Fibroblast of skin of abdomen (primary cell): ENCODE measurements at regions not wholly inside any gene's neighbourhood (a gene's known extent, or its start where the extent isn't known, plus 50 kb on each side); places are given as distances from the start of the nearest gene placed in this dataset.
"Not testable (repeated sequence)": the region's sequence is repeated elsewhere in the genome, so short reads cannot be mapped to it uniquely, and the experiment has no call there.

ENCODE experiments used
- DNase-seq: peaks from one replicate; pipeline ENCODE4 v3.0.0-alpha.2; 2013

DNA sequence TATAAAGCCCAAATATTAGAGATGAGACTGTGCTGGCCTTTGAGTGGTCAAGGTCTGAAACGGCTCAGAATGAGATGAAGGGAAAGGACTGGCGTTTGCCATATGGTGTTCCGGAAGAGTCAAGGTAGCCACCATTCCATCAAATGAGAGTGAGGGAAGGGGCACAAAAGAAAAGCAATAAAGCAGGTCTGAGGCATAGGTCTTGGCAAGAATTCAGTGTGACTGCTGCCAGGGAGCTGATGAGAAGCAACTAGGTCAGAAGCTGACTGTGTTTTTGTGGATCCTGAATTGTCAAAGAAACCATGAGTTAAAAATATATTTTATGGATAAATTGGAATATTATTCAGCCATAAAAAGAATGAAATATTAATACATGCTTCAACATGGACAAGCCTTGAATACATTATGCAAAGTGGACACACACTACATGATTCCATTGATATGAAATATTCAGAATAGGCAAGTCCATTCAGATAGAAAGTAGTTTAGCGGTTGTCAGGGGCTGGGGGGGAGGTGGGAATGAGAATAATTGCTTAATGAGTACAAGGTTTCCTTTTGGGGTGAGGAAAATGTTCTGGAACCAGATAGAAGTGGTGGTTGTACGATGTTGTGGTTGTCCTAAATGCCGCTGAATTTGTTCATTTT lies 374.6 kb downstream of the ANAPC1 start:
- not testable (repeated sequence) for DNase-seq

DNA sequence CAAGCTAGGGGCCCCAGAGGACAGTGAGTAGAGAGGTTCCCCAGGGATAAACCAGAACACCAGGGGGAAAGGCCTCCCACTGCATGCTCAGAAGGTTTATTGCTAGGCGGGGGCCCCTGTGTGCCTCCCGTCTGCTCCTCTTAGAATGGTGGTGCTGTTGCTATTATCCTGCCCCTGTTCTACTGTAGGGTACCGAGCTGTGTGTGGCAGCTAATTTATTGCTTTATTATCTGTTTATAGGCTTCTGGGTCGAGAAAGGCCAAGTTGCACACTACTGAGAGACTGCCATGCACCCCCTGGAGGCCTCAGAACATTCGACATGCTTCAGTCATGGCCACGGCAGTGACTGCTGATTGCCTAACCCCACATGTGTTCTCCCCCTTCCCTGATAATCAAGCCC lies 373.6 kb downstream of the ANAPC1 start:
- not testable (repeated sequence) for DNase-seq

- DNase-seq: not testable (repeated sequence)
Measured at GRCh38 chr2:111511062-111511461, 372.9 kb downstream of the ANAPC1 start.

- not testable (repeated sequence) for DNase-seq
Measured at GRCh38 chr2:111512378-111512777, 371.6 kb downstream of the ANAPC1 start.

- DNase-seq: not testable (repeated sequence)
Measured at GRCh38 chr2:111514138-111514537, 369.9 kb downstream of the ANAPC1 start.

GRCh38 chr2:111517050-111517720 lies 366.8 kb downstream of the ANAPC1 start:
- DNase-seq: not testable (repeated sequence)

GRCh38 chr2:111517721-111518053 lies 366.3 kb downstream of the ANAPC1 start:
- not testable (repeated sequence) for DNase-seq

DNA sequence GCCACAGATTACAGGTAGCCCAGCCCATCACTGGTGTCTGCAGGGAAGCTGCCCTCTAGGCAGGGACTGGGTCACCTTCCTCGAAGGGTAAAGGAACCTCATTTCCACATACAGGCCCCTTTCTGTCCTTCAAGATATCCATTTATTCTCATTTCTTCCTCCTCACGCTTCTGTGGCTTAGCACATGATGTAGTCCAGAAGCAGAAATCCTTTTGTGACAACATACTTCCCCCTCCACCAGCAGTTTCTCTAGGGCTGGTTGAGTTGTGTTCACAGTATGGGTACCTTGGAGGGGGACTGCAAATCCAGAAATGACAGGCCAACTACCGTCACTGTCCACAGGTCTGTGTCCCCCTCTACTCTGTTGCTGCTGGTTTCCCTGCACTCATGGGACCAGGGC lies 364.9 kb downstream of the ANAPC1 start:
- DNase-seq: no peak

DNA sequence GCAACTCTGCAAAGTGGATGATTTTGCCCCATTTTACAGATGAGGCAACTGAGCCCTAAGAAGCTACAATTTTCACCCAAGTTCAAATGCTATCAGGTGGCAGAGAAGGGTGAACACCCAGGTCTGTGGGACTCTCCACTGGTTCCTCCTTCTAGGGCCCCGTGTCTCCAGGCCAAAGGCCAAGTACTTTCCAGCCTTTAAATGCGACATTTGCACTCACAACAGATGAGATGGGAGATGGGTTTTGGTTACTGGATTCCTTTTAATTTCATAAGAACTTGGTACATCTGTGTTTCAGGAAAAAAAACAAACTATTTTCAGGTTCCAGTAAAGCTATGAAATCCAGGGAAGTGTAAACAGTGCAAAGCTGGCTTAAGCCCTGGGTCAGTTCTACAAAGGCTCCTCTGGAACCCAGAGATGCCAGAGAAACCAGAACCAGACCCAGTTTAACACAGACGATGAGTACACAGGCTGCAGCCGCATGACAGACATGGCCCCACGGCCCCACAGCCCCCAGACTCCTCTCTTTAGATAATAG lies 361.7 kb downstream of the ANAPC1 start:
- DNase-seq: no peak

- no peak for DNase-seq
Measured at GRCh38 chr2:111523009-111523408, 361.0 kb downstream of the ANAPC1 start.

DNA sequence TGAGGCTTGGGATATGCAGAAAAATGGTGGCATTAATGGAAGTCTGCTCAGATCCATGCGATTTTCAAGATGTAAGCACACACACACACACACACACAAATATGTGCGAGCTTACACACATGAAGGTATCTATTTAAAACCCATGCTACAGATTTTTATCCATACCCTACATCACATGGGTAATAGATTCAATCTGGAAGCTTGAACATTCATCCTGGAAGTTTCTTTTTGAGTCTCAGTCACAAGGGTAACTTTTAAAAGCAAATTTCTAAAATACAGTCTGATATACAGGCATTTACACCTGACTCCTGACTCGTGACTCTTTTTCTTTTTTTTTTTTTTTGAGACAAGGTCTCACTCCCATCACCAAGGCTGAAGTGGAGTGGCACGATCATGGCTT lies 359.0 kb downstream of the ANAPC1 start:
- DNase-seq: not testable (repeated sequence)

- not testable (repeated sequence) for DNase-seq
Measured at GRCh38 chr2:111526041-111526639, 357.9 kb downstream of the ANAPC1 start.

DNA sequence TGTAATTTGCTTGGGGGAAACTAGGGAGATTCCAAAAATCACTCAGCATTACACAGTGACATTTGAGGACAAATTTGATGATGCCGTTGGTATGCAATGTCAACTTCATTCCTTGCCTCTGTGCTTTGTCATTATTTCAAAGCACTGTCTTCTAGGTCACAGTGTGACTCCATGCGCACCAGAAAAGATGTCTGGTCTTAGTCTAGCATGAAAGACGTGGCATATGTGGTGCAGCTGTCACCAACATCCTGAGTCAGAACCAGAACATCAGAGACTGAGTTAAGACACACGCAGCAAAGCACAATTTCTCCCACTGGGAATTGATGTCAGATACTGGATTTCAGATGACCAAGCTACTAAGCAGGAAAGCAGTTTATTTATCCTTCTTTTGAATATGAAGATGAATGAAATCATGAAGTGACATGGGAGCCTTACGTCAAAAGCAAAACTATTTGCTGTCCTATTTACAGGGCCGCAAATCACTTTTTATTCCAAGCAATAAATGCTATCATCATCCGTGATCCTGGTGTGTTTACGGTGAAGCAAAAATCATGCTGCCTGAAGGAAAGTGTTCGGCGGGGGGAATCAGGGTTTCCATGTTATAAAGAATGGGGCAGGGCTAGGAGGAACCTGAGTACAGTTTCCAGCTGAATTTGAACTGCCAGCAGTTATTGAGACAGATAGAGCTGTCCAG lies 356.1 kb downstream of the ANAPC1 start:
- DNase-seq: not testable (repeated sequence)

DNA sequence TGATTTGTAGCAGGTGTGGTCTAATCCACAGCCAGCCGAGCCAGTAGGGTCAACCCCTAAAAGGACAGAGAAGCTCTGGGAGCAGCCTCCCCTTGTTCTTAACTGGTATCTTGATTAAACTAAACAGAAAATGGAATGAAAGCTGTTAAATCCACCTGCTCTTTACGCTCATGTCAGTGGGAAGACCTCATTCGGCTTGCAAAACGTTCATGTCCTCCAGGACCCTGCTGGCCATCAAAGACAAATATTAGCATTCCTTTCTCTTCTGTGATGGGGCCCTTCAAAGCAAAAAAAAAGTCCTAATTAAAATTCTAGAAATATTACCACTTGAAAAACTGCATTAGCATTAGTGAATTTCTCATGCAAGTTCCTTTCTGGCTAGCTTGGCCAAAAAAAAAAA lies 355.0 kb downstream of the ANAPC1 start:
- DNase-seq: not testable (repeated sequence)

DNA sequence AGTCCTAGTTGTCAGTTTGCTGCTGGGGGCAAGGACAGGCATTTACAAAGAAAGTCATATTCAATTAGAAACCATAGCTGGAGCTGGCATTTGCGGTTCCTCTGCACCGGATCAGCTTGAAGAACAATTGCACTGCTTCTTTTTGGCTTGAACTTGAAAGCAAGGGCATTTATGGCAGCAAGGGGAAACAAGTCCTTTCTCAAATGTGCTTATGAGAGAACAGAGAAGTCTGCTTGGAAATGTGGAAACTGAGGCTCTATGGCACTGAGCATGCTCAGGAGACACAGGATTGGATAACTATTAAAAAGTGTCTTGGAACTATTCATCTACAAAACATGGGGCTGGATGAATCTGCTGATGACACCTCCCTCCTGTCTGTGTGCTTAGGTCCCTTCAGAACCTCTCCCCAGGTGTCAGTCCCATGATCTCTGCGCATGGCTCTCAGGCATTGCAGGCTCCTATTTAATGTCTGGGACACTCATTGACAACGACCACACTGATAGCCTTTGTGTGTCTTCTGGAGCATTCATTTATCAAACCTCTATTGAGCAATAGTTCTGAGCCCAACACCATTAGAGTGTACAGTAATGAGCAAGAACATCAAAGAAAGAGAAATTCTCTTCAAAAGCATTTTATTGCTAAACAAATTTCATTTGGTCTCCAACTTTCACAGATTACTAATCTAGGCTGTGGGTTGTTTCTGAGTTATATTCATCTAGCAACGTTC lies 353.6 kb downstream of the ANAPC1 start:
- not testable (repeated sequence) for DNase-seq

- not testable (repeated sequence) for DNase-seq
Measured at GRCh38 chr2:111532682-111533556, 351.1 kb downstream of the ANAPC1 start.

GRCh38 chr2:111533557-111534247 lies 350.3 kb downstream of the ANAPC1 start:
- not testable (repeated sequence) for DNase-seq

DNA sequence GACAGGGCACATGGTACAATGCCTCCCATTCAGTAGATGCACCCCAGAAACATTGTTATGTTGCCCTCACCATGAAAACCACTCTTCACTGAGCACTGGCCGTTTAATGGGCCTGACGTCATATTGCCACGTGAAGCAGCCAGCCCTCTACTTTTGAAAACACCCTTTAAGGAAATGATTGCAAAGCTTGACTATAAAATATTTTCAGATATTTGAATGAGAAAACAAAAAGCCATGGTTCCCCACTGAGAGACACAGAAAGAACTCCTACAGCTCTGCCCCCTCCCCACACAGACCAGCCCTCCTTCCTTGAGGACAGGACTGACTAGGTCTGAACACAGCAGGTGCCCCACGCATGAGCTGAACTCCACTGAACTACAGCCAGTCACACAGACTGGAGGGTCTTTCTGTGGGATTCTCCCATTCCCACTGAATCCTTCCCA lies 349.1 kb downstream of the ANAPC1 start:
- DNase-seq: peak; percentile 53

DNA sequence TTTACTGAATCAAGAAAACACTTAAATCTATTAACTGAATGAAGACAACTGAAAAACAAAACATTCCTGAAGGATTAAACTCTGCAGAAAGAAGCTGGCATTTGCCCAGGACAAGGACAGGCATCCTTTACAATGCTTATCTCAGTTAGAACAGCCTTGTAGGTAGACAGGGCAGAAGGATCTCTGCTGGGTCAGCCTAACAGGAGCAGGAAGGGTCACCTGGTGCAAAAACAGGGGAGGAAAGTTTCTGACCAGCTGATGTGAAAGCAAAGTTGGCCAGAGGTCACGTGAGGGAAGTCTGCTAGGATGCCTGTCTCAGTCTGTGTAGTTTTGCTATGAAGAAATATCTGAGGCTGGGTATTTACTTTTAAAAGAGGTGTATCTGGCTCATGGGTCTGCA lies 348.6 kb downstream of the ANAPC1 start:
- DNase-seq: peak; percentile 55

DNA sequence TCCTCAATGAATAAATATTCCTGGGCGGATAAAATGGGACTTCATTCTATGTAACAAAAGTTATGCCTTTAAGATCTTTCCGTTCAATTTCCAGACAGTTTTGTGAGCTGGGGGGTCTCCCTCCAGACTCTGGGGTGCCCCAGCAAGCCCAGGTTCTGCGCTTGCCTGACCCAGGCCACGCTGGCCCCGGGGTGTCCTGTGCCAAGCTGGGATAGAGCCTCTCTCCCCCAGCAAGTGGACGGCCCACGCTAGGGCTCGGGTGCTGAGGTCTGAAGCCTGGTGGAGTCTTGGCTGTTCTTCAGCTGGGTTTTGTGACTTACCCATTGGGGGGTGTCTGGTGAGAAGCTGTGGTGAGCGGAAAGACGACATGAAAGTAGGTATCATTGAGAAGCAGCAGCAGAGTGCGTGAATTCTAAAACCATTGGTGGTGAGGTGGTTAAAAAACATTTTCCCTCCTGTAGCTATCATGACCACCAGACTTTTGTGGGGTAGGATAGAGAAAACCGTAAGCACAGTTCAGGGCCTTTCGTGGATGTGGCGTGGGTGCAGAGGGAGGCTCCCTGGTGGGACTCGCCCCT lies 346.8 kb downstream of the ANAPC1 start:
- DNase-seq: no peak
